Ovary (tissue), 3 donors: ENCODE measurements at regions not wholly inside any gene's neighbourhood (a gene's known extent, or its start where the extent isn't known, plus 50 kb on each side); places are given as distances from the start of the nearest gene placed in this dataset.

ENCODE experiments used
- EP300 ChIP-seq: sonication (generic); formaldehyde crosslinking; IDR thresholded peaks from one replicate; pipeline ENCODE4 v1.6.1; 2017; ENCODE audit warnings: antibody characterized with exemption
- TF ChIP-seq, protein P1 (sequence below), 3 donors: fragments of 450-650 bp in 2 of 3; fragments of 200-600 bp in 1 of 3; IDR thresholded peaks; one replicate each; pipeline versions ENCODE4 v1.5.1 to v1.8.0; 2016 to 2022; ENCODE audit warnings: antibody characterized with exemption in 3 of 3, mild to moderate bottlenecking in 1 of 3
- donor health status: DM: no; HTN: no; CAD: no.

GRCh38 chr17:68711858-68712257 is 110.7 kb upstream of the FAM20A start:
- TF ChIP-seq, protein P1, sequence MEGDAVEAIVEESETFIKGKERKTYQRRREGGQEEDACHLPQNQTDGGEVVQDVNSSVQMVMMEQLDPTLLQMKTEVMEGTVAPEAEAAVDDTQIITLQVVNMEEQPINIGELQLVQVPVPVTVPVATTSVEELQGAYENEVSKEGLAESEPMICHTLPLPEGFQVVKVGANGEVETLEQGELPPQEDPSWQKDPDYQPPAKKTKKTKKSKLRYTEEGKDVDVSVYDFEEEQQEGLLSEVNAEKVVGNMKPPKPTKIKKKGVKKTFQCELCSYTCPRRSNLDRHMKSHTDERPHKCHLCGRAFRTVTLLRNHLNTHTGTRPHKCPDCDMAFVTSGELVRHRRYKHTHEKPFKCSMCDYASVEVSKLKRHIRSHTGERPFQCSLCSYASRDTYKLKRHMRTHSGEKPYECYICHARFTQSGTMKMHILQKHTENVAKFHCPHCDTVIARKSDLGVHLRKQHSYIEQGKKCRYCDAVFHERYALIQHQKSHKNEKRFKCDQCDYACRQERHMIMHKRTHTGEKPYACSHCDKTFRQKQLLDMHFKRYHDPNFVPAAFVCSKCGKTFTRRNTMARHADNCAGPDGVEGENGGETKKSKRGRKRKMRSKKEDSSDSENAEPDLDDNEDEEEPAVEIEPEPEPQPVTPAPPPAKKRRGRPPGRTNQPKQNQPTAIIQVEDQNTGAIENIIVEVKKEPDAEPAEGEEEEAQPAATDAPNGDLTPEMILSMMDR (IDR thresholded peaks at IDR 0.05), result no peak
- no peak for TF ChIP-seq EP300
